HEK293T (cell line): ENCODE measurements at regions not wholly inside any gene's neighbourhood (a gene's known extent, or its start where the extent isn't known, plus 50 kb on each side); places are given as distances from the start of the nearest gene placed in this dataset.

Experiments
- CTCF ChIA-PET: fragments of 350-600 bp; formaldehyde crosslinking; extraction: SDS; loops from one replicate; lab custom pipeline; 2021; ENCODE audit warnings: antibody characterized with exemption, inconsistent platforms; lab: Yijun Ruan, JAX
- POLR2A ChIA-PET: fragments of 350-600 bp; formaldehyde crosslinking; extraction: SDS; loops from one replicate; lab custom pipeline; 2020; ENCODE audit warnings: antibody characterized with exemption, inconsistent platforms; lab: Yijun Ruan, JAX
- DNase-seq: peaks from one replicate; pipeline ENCODE4 v3.0.0; 2012; ENCODE audit warnings: mixed read lengths; ENCODE audit errors: extremely low spot score
- ARNT ChIP-seq: fragments of 450-650 bp; IDR thresholded peaks from 2 replicates; pipeline ENCODE4 v1.6.1; 2017; ENCODE audit warnings: mild to moderate bottlenecking
- BHLHE40 ChIP-seq: fragments of 450-650 bp; IDR thresholded peaks from 2 replicates; pipeline ENCODE4 v1.6.1; 2016; ENCODE audit warnings: mild to moderate bottlenecking, moderate library complexity, borderline replicate concordance
- CTBP1 ChIP-seq: fragments of 450-650 bp; IDR thresholded peaks from 2 replicates; pipeline ENCODE4 v1.6.1; 2016; ENCODE audit warnings: borderline replicate concordance
- ELF4 ChIP-seq: fragments of 450-650 bp; IDR thresholded peaks from 2 replicates; pipeline ENCODE4 v1.6.1; 2017; ENCODE audit warnings: antibody characterized with exemption
- FOXA1 ChIP-seq: fragments of 450-650 bp; IDR thresholded peaks from 2 replicates; pipeline ENCODE4 v1.6.1; 2016; ENCODE audit warnings: mild to moderate bottlenecking
- FOXK2 ChIP-seq: fragments of 450-650 bp; IDR thresholded peaks from 2 replicates; pipeline ENCODE4 v1.6.1; 2016; ENCODE audit warnings: mild to moderate bottlenecking
- FOXM1 ChIP-seq: fragments of 450-650 bp; IDR thresholded peaks from 2 replicates; pipeline ENCODE4 v1.6.1; 2017; ENCODE audit warnings: mild to moderate bottlenecking, borderline replicate concordance
- HDGF ChIP-seq: fragments of 450-650 bp; IDR thresholded peaks from 2 replicates; pipeline ENCODE4 v1.6.1; 2017; ENCODE audit warnings: antibody characterized with exemption, borderline replicate concordance
- L3MBTL2 ChIP-seq: fragments of 450-650 bp; conservative IDR thresholded peaks from 2 replicates; pipeline ENCODE4 v1.6.1; 2016; ENCODE audit warnings: mild to moderate bottlenecking
- LEF1 ChIP-seq: fragments of 450-650 bp; IDR thresholded peaks from 2 replicates; pipeline ENCODE4 v1.6.1; 2017; ENCODE audit warnings: mild to moderate bottlenecking, borderline replicate concordance
- NFRKB ChIP-seq: fragments of 450-650 bp; IDR thresholded peaks from 2 replicates; pipeline ENCODE4 v1.6.1; 2016; ENCODE audit warnings: mild to moderate bottlenecking, moderate library complexity
- PKNOX1 ChIP-seq: fragments of 450-650 bp; IDR thresholded peaks from 2 replicates; pipeline ENCODE4 v1.6.1; 2016
- SP1 ChIP-seq: fragments of 450-650 bp; IDR thresholded peaks from 2 replicates; pipeline ENCODE4 v1.6.1; 2017
- SUZ12 ChIP-seq: fragments of 450-650 bp; IDR thresholded peaks from 2 replicates; pipeline ENCODE4 v1.6.1; 2016; ENCODE audit warnings: mild to moderate bottlenecking
- TARDBP ChIP-seq: fragments of 450-650 bp; IDR thresholded peaks from 2 replicates; pipeline ENCODE4 v1.6.1; 2016
- ZNF384 ChIP-seq: fragments of 450-650 bp; IDR thresholded peaks from 2 replicates; pipeline ENCODE4 v1.6.1; 2016

GRCh38 chr20:60867589-60867988 is 384.5 kb upstream of the CDH4 start:
- TF ChIP-seq TARDBP, result no peak
- TF ChIP-seq PKNOX1, result no peak
- no peak for TF ChIP-seq NFRKB
- no peak for TF ChIP-seq SP1
- TF ChIP-seq L3MBTL2, result no peak
- no peak for TF ChIP-seq LEF1
- no peak for TF ChIP-seq FOXM1
- TF ChIP-seq SUZ12, result no peak
- CTCF ChIA-PET, result no interaction called here
- POLR2A ChIA-PET, result no interaction called here
- no peak for DNase-seq

GRCh38 chr20:60868316-60868891 is 383.7 kb upstream of the CDH4 start:
- no peak for DNase-seq
- TF ChIP-seq SUZ12 (no peak), ZNF384 (no peak), FOXM1 (no peak), HDGF (no peak), L3MBTL2 (no peak), BHLHE40 (no peak), SP1 (no peak), ELF4 (no peak), ARNT (no peak), PKNOX1 (no peak), NFRKB (no peak), CTBP1 (no peak), TARDBP (no peak), LEF1 (no peak), FOXK2 (no peak), FOXA1 (no peak)
- CTCF ChIA-PET, result no interaction called here
- POLR2A ChIA-PET, result no interaction called here

GRCh38 chr20:60869087-60869486 is 383.0 kb upstream of the CDH4 start:
- TF ChIP-seq SUZ12 (no peak), FOXA1 (no peak), TARDBP (no peak), ZNF384 (no peak), ARNT (no peak), LEF1 (no peak), L3MBTL2 (no peak), FOXK2 (no peak), ELF4 (no peak), PKNOX1 (no peak), SP1 (no peak), NFRKB (no peak), FOXM1 (no peak), CTBP1 (no peak), HDGF (no peak)
- no peak for DNase-seq
- POLR2A ChIA-PET, result no interaction called here
- CTCF ChIA-PET, result no interaction called here

GRCh38 chr20:60869625-60870024 is 382.4 kb upstream of the CDH4 start:
- no peak for DNase-seq
- POLR2A ChIA-PET, result no interaction called here
- CTCF ChIA-PET, result no interaction called here
- TF ChIP-seq ELF4, result no peak
- TF ChIP-seq FOXA1, result no peak
- no peak for TF ChIP-seq HDGF
- no peak for TF ChIP-seq FOXK2
- TF ChIP-seq SUZ12, result no peak
- TF ChIP-seq ZNF384, result no peak
- TF ChIP-seq CTBP1, result no peak
- no peak for TF ChIP-seq FOXM1
- no peak for TF ChIP-seq NFRKB
- no peak for TF ChIP-seq PKNOX1
- TF ChIP-seq SP1, result no peak
- TF ChIP-seq ARNT, result no peak
- TF ChIP-seq LEF1, result no peak

GRCh38 chr20:60870040-60870439 is 382.0 kb upstream of the CDH4 start:
- ChIA-PET CTCF (no interaction called here), POLR2A (no interaction called here)
- TF ChIP-seq PKNOX1 (no peak), FOXM1 (no peak), CTBP1 (no peak), NFRKB (no peak), BHLHE40 (no peak), SP1 (no peak), TARDBP (no peak), LEF1 (no peak), ZNF384 (no peak), L3MBTL2 (no peak), SUZ12 (no peak), FOXA1 (no peak), ARNT (no peak), HDGF (no peak), FOXK2 (no peak), ELF4 (no peak)
- no peak for DNase-seq
